ENCODE measurements at regions not wholly inside any gene's neighbourhood (a gene's known extent, or its start where the extent isn't known, plus 50 kb on each side); places are given as distances from the start of the nearest gene placed in this dataset.

DNA sequence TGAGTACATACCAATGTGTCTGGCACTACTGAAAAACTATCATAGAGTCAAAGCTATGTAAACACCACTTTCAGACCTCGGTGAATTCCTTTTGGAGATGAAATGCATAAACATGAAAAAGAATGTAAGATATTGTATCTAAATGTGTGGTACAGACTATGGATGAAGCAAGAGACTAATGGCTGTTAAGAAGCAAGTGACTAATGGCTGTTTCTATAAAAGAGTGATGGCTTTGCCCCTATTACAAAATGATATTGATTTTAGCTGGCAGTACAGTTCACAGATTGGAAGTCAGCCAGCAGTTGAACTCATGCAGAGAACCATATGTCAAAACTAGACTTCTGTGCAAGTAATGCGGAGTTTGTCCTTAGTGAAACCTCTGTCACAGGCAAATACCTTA is 359.3 kb downstream of the GRXCR1 start:
- H3K27me3 ChIP-seq (ENCODE audit: control insufficient read depth, insufficient read depth, low read length, poor library complexity, severe bottlenecking) = no peaks in the 10 kb centered on the region
- Mint-ChIP-seq H3K27ac (no peak overlapping the region), H3K4me1 (peaks cover 1% of the 10 kb centered on the region), H3K9me3 (no peaks in the 10 kb centered on the region), H3K36me3 (ENCODE audit: low read depth) (no peaks in the 10 kb centered on the region), H3K4me3 (no peak overlapping the region), H3K27me3 (ENCODE audit: insufficient read depth) (no peaks in the 10 kb centered on the region)
- 86 to 100% methylated on average over 1 to 2 of the region's 2 CpGs for WGBS, 2 experiments (ENCODE audit: insufficient coverage in 1 of 2, insufficient read length in 1 of 2)
- H3K36me3 ChIP-seq (ENCODE audit: control insufficient read depth, insufficient read depth, low read length) = no peaks in the 10 kb centered on the region
- no peaks in the 10 kb centered on the region for H3K4me1 ChIP-seq (ENCODE audit: control insufficient read depth, insufficient read depth, low read length)
- H3K27ac ChIP-seq (ENCODE audit: low read depth, low read length) = no peak overlapping the region
- TF ChIP-seq, protein P1, sequence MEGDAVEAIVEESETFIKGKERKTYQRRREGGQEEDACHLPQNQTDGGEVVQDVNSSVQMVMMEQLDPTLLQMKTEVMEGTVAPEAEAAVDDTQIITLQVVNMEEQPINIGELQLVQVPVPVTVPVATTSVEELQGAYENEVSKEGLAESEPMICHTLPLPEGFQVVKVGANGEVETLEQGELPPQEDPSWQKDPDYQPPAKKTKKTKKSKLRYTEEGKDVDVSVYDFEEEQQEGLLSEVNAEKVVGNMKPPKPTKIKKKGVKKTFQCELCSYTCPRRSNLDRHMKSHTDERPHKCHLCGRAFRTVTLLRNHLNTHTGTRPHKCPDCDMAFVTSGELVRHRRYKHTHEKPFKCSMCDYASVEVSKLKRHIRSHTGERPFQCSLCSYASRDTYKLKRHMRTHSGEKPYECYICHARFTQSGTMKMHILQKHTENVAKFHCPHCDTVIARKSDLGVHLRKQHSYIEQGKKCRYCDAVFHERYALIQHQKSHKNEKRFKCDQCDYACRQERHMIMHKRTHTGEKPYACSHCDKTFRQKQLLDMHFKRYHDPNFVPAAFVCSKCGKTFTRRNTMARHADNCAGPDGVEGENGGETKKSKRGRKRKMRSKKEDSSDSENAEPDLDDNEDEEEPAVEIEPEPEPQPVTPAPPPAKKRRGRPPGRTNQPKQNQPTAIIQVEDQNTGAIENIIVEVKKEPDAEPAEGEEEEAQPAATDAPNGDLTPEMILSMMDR (conservative IDR thresholded peaks at IDR 0.05) = no peak
- H3K9ac ChIP-seq (ENCODE audit: extremely low read depth, low read length, poor library complexity, severe bottlenecking) = no peak overlapping the region
- DNase-seq = no peak
- peaks cover 11% of the 10 kb centered on the region for H3K9me3 ChIP-seq (ENCODE audit: control insufficient read depth, low read length)
- no peak overlapping the region for H3K4me3 ChIP-seq (ENCODE audit: low read length)

DNA sequence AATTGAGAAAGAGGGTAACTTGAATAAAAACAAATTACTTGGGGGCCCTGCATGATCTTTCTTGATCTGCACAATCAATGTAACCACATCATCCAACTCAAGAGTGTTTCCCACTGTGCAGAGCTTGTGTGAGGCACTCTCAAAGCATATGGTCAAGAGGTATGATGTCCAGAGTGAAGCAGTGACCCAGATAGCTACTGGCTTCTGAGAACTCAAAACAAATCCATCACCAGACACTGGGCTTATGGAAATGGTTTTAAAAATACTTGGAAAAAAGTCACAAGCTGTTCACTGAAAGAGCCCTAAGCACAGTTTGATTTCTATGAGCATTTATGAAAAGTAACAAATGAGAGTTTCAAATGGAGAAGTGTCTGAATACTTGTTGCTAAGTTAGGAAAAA is 361.0 kb downstream of the GRXCR1 start:
- no peak for DNase-seq
- no peak overlapping the region for H3K9ac ChIP-seq (ENCODE audit: extremely low read depth, low read length, poor library complexity, severe bottlenecking)
- no peak overlapping the region for H3K4me3 ChIP-seq (ENCODE audit: low read length)
- H3K27ac ChIP-seq (ENCODE audit: low read depth, low read length) = no peak overlapping the region
- H3K27me3 ChIP-seq (ENCODE audit: control insufficient read depth, insufficient read depth, low read length, poor library complexity, severe bottlenecking) = no peaks in the 10 kb centered on the region
- no peaks in the 10 kb centered on the region for H3K9me3 Mint-ChIP-seq
- no peaks in the 10 kb centered on the region for H3K4me1 ChIP-seq (ENCODE audit: control insufficient read depth, insufficient read depth, low read length)
- H3K36me3 ChIP-seq (ENCODE audit: control insufficient read depth, insufficient read depth, low read length) = no peaks in the 10 kb centered on the region
- H3K27ac Mint-ChIP-seq = no peak overlapping the region
- TF ChIP-seq, protein P1 (conservative IDR thresholded peaks at IDR 0.05) = no peak
- peaks cover 17% of the 10 kb centered on the region for H3K9me3 ChIP-seq (ENCODE audit: control insufficient read depth, low read length)
- peaks cover 1% of the 10 kb centered on the region for H3K4me1 Mint-ChIP-seq
- H3K36me3 Mint-ChIP-seq (ENCODE audit: low read depth) = no peaks in the 10 kb centered on the region
- no peak overlapping the region for H3K4me3 Mint-ChIP-seq
- no peaks in the 10 kb centered on the region for H3K27me3 Mint-ChIP-seq (ENCODE audit: insufficient read depth)

GRCh38 chr4:43264730-43265129 is 372.2 kb downstream of the GRXCR1 start:
- H3K4me1 Mint-ChIP-seq = no peaks in the 10 kb centered on the region
- peaks cover 3% of the 10 kb centered on the region for H3K9me3 ChIP-seq (ENCODE audit: control insufficient read depth, low read length)
- no peak overlapping the region for H3K4me3 ChIP-seq (ENCODE audit: low read length)
- H3K27me3 Mint-ChIP-seq (ENCODE audit: insufficient read depth) = no peaks in the 10 kb centered on the region
- DNase-seq = no peak
- no peaks in the 10 kb centered on the region for H3K27me3 ChIP-seq (ENCODE audit: control insufficient read depth, insufficient read depth, low read length, poor library complexity, severe bottlenecking)
- no peak overlapping the region for H3K4me3 Mint-ChIP-seq
- H3K27ac Mint-ChIP-seq = no peak overlapping the region
- H3K9ac ChIP-seq (ENCODE audit: extremely low read depth, low read length, poor library complexity, severe bottlenecking) = no peak overlapping the region
- TF ChIP-seq, protein P1 (conservative IDR thresholded peaks at IDR 0.05) = no peak
- no peak overlapping the region for H3K27ac ChIP-seq (ENCODE audit: low read depth, low read length)
- no peaks in the 10 kb centered on the region for H3K36me3 Mint-ChIP-seq (ENCODE audit: low read depth)
- H3K4me1 ChIP-seq (ENCODE audit: control insufficient read depth, insufficient read depth, low read length) = no peaks in the 10 kb centered on the region
- H3K9me3 Mint-ChIP-seq = peaks cover 22% of the 10 kb centered on the region
- H3K36me3 ChIP-seq (ENCODE audit: control insufficient read depth, insufficient read depth, low read length) = no peaks in the 10 kb centered on the region

All from endodermal cell (in vitro differentiated cells).